ENCODE measurements at regions not wholly inside any gene's neighbourhood (a gene's known extent, or its start where the extent isn't known, plus 50 kb on each side); places are given as distances from the start of the nearest gene placed in this dataset.

DNA sequence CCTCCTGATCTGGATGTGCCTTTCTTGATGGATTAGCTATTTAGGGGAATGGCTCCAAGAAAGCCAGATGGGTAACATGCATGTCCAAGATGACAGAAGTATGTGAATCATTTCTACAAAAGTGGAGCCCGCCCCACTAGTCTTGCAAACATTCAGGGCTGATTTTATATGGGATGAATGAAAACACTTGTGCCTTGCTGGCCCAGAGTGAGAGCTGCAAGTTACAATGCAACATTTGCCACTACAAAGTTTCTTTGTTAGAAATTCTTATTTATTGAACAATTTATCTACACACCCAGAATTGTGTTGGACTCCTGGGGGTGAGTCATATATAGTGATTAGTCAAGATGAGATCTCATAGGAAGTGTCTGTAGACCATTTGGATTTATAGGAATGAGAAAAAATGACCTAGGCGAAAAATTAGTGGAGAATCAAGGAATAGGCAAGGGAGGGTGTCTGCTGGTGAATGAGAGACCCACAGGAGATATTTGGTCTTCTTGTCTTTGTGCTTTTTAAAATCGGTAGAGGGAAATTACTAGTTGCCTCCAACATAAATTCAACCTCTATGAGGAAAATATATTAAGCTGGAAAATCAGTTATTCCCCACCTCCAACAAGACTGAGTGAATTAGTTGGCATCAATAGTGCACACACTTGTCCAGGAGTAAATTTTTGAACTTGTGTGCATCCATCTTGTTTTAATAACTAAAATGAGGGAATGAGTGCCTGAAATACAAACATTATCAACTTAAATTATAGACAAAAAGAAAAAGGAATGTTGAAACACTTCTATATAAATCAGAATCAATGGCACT is 53.5 kb upstream of the DCBLD2 start:
- no peak for DNase-seq

DNA sequence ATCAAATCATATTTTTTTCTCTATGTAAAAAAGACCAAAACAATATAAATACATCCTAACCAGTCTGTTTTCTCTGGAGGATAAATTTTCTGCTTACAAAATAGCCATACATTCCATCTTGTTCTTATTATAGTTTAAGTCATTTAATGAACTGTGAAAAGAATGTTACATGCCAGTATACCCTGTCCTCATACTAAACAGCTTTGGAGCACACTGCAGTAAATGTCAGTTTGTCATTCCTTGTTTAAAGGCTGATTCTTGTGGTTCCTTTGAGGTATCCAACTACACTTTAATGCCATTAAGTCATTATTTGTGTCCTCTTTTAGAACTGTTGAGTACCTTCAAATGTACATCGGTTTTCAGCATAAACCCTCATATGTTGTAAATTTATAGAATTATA is 52.7 kb upstream of the DCBLD2 start:
- DNase-seq = no peak

DNA sequence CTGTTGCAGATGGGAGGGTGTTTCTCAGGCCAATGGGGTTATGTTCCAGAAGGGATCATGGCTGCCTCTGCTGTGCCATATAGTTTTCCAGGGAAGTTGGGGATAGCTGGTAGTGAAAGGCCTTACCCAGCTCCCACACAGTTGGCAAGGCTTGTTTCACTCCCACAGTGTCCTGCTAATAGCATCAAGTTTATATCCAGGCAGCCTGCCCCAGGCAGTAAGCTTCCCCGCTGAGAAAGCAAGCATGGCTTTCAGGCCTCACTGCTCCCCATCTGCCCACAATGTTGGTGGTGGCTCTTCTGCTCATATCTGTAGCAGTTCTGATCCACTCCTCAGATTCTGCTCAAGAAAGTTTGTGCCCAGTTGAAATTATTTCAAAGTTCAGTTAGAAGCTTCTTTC is 50.9 kb upstream of the DCBLD2 start:
- DNase-seq = no peak

All from activated T-cell treated with anti-CD3 and anti-CD28 coated beads, Interleukin-2, amount 50 U/mL, for 48 hours (primary cell).